Activated T-cell treated with anti-CD3 and anti-CD28 coated beads, Interleukin-2, amount 50 U/mL, for 4 hours (primary cell): ENCODE measurements at regions not wholly inside any gene's neighbourhood (a gene's known extent, or its start where the extent isn't known, plus 50 kb on each side); places are given as distances from the start of the nearest gene placed in this dataset.

Experiments
- ATAC-seq, 2 donors: fragments of 200-7000 bp; cut with Tn5 transposase; one replicate each; pipeline ENCODE4 v1.10.0; 2021
- DNase-seq: peaks from one replicate; pipeline ENCODE4 v3.0.0-alpha.2; 2020
- H3K27me3 Mint-ChIP-seq: one replicate; pipeline ENCODE4 v1.8.0; 2021; ENCODE audit warnings: low read depth, mixed read lengths
- H3K36me3 Mint-ChIP-seq: one replicate; pipeline ENCODE4 v1.8.0; 2022; ENCODE audit warnings: mixed read lengths; ENCODE audit not compliant: insufficient read depth
- H3K4me1 Mint-ChIP-seq: one replicate; pipeline ENCODE4 v1.8.0; 2021; ENCODE audit warnings: low read depth, mixed read lengths
- H3K4me3 Mint-ChIP-seq: one replicate; pipeline ENCODE4 v1.8.0; 2021; ENCODE audit warnings: mild to moderate bottlenecking, moderate library complexity, mixed read lengths
- H3K9me3 Mint-ChIP-seq: one replicate; pipeline ENCODE4 v1.8.0; 2021; ENCODE audit warnings: mixed read lengths

GRCh38 chr13:57056601-57057180 is 84.0 kb upstream of the PRR20A start:
- no peak for ATAC-seq
- no peak for DNase-seq
- H3K36me3 Mint-ChIP-seq, result no peaks in the 10 kb centered on the region
- no peak overlapping the region for H3K4me3 Mint-ChIP-seq
- H3K9me3 Mint-ChIP-seq, result peaks cover 14% of the 10 kb centered on the region
- no peaks in the 10 kb centered on the region for H3K4me1 Mint-ChIP-seq
- H3K27me3 Mint-ChIP-seq, result no peaks in the 10 kb centered on the region

DNA sequence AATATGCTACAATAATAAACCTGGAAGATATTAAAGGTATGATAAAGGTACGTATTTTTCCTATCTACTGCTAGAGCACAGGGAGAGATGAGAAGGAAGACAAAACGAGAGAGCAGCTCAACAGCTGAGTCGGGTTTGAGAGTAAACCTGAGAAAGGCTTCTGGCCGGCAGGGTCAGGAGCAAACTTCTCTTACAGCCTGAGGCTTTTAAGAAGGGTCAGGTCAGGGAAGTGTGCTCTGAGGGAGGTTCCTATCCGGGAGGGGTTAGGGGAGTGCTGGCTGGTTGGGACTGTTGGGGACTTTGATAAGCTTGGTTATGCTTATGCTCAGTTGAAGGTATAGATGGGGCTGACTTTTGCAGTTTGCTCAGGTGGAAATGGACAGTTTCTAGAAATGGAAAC is 77.7 kb upstream of the PRR20A start:
- DNase-seq (no peak), ATAC-seq (no peak)
- Mint-ChIP-seq H3K4me1 (no peaks in the 10 kb centered on the region), H3K36me3 (no peaks in the 10 kb centered on the region), H3K9me3 (peaks cover 15% of the 10 kb centered on the region), H3K27me3 (no peaks in the 10 kb centered on the region), H3K4me3 (no peak overlapping the region)

DNA sequence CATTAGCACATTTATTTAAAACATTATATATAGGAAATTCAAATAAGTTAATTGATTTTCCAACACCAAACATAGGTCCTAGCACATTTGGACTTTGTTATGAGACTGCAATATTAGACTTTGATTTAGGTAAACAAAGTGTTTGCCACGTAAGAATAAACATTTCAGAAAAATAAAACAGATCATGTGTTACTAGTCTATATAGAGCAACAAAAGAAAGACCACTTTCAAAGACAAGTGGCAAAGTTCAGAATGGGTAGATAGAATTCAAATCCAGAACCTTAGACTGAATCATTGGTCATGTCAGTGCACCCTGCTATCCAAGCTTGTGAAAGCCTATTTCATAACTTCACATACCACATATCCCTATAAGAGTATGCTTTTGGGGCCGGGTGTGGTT is 66.7 kb upstream of the PRR20A start:
- Mint-ChIP-seq H3K36me3 (no peaks in the 10 kb centered on the region), H3K4me3 (no peak overlapping the region), H3K27me3 (no peaks in the 10 kb centered on the region), H3K4me1 (no peaks in the 10 kb centered on the region), H3K9me3 (no peaks in the 10 kb centered on the region)
- ATAC-seq (no peak), DNase-seq (no peak)

DNA sequence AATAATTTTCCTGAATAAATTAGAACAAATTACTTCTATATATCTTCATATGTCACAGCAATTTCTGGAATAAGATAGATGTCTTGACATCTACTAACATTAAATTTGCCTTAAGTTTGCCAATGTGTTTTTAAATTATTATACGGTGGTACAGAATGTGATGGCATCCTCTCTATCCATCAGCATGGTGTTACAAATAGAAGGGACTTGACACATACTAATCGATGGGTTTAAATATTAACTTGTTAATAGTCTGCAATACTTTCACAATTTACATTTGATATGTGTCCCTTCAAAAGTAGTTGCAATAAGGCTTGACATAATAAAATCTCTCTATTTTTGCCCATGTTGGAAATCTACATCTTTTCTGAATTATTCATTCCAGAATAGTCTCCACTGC is 65.1 kb upstream of the PRR20A start:
- ATAC-seq (no peak), DNase-seq (no peak)
- Mint-ChIP-seq H3K9me3 (no peaks in the 10 kb centered on the region), H3K4me3 (no peak overlapping the region), H3K36me3 (no peaks in the 10 kb centered on the region), H3K4me1 (no peaks in the 10 kb centered on the region), H3K27me3 (no peaks in the 10 kb centered on the region)

- Mint-ChIP-seq H3K36me3 (no peaks in the 10 kb centered on the region), H3K9me3 (peaks cover 13% of the 10 kb centered on the region), H3K4me3 (no peak overlapping the region), H3K4me1 (no peaks in the 10 kb centered on the region), H3K27me3 (no peaks in the 10 kb centered on the region)
- DNase-seq, result no peak
- no peak for ATAC-seq
These were observed 53.7 kb upstream of the PRR20A start for GRCh38 chr13:57087006-57087405.
